HEK293 (cell line): ENCODE measurements at regions not wholly inside any gene's neighbourhood (a gene's known extent, or its start where the extent isn't known, plus 50 kb on each side); places are given as distances from the start of the nearest gene placed in this dataset.

ENCODE experiments used
- HOXD13 ChIP-seq: sonication (generic); formaldehyde crosslinking; IDR thresholded peaks from 2 replicates; pipeline ENCODE4 v1.8.0; 2022; ENCODE audit warnings: missing genetic modification reagents, borderline replicate concordance
- TF ChIP-seq, protein P1 (sequence below): fragments of 450-650 bp; formaldehyde crosslinking; IDR thresholded peaks from 2 replicates; pipeline ENCODE4 v1.5.1; 2016; ENCODE audit warnings: missing biosample characterization, missing genetic modification characterization

- TF ChIP-seq, protein P1, sequence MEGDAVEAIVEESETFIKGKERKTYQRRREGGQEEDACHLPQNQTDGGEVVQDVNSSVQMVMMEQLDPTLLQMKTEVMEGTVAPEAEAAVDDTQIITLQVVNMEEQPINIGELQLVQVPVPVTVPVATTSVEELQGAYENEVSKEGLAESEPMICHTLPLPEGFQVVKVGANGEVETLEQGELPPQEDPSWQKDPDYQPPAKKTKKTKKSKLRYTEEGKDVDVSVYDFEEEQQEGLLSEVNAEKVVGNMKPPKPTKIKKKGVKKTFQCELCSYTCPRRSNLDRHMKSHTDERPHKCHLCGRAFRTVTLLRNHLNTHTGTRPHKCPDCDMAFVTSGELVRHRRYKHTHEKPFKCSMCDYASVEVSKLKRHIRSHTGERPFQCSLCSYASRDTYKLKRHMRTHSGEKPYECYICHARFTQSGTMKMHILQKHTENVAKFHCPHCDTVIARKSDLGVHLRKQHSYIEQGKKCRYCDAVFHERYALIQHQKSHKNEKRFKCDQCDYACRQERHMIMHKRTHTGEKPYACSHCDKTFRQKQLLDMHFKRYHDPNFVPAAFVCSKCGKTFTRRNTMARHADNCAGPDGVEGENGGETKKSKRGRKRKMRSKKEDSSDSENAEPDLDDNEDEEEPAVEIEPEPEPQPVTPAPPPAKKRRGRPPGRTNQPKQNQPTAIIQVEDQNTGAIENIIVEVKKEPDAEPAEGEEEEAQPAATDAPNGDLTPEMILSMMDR (tag by site-specific recombination) = no peak
- no peak for TF ChIP-seq HOXD13
Observed at GRCh38 chr3:41064070-41064469, 135.2 kb upstream of the CTNNB1 start.
